Kidney (tissue), 13 donors: ENCODE measurements at regions not wholly inside any gene's neighbourhood (a gene's known extent, or its start where the extent isn't known, plus 50 kb on each side); places are given as distances from the start of the nearest gene placed in this dataset.
"Not testable (repeated sequence)": the region's sequence is repeated elsewhere in the genome, so short reads cannot be mapped to it uniquely, and the experiment has no call there.

Experiments
- DNase-seq, 5 donors: peaks; one replicate each; pipeline ENCODE4 v3.0.0-alpha.2; 2013 to 2020
- FAIRE-seq: peaks from 2 replicates; lab custom pipeline; 2012; peaks lifted over from hg19 to GRCh38; lab: Jason Lieb, UNC
- H3K27ac ChIP-seq, 2 donors: one replicate each; pipeline ENCODE4 v1.7.0; 2013; ENCODE audit warnings: low read depth in 2 of 2, low read length in 2 of 2, inconsistent platforms in 1 of 2
- H3K27me3 ChIP-seq: one replicate; pipeline ENCODE4 v1.7.1; 2013; ENCODE audit warnings: low read length, inconsistent platforms; ENCODE audit not compliant: control insufficient read depth, insufficient read depth
- H3K36me3 ChIP-seq, 3 donors: one replicate each; pipeline versions ENCODE4 v1.7.0 to v1.7.1; 2013; ENCODE audit warnings: low read length in 3 of 3, control low read depth in 1 of 3, inconsistent platforms in 1 of 3; ENCODE audit not compliant: insufficient read depth in 3 of 3, control insufficient read depth in 2 of 3
- H3K4me1 ChIP-seq, 3 donors: one replicate each; pipeline versions ENCODE4 v1.7.0 to v1.7.1; 2013; ENCODE audit warnings: low read length in 3 of 3, inconsistent platforms in 1 of 3, low read depth in 1 of 3; ENCODE audit not compliant: control insufficient read depth in 2 of 3, insufficient read depth in 2 of 3
- H3K4me3 ChIP-seq, 3 donors: one replicate each; pipeline versions ENCODE4 v1.7.0 to v1.8.1; 2013; ENCODE audit warnings: low read length in 3 of 3, control low read depth in 1 of 3, inconsistent platforms in 1 of 3
- H3K9ac ChIP-seq, 3 donors: one replicate each; pipeline versions ENCODE4 v1.7.0 to v1.7.1; 2013; ENCODE audit warnings: low read length in 3 of 3, control low read depth in 1 of 3, inconsistent platforms in 1 of 3
- H3K9me3 ChIP-seq, 3 donors: one replicate each; pipeline versions ENCODE4 v1.7.0 to v1.7.1; 2013; ENCODE audit warnings: low read length in 3 of 3, control low read depth in 1 of 3, inconsistent platforms in 1 of 3; ENCODE audit not compliant: control insufficient read depth in 2 of 3, insufficient read depth in 1 of 3
- intact Hi-C: fragments of 100-400 bp; cut with DNase I; formaldehyde crosslinking; loops from one replicate; pipeline ENCODE4 v1.11.1; 2022
- TF ChIP-seq, protein P1 (sequence below): IDR thresholded peaks from 3 replicates; pipeline ENCODE4 v1.5.1; 2012; ENCODE audit warnings: mild to moderate bottlenecking, moderate library complexity, borderline replicate concordance; ENCODE audit not compliant: insufficient read depth; ENCODE audit errors: extremely low read depth
- donor health status: control.
- donor health status: control.
- donor health status: control.
- donor health status: control.
- donor health status: control.
- donor health status: DM: yes; HTN: yes; CAD: no.
- donor health status: Normal renal cell carcinoma (clear cell type).

DNA sequence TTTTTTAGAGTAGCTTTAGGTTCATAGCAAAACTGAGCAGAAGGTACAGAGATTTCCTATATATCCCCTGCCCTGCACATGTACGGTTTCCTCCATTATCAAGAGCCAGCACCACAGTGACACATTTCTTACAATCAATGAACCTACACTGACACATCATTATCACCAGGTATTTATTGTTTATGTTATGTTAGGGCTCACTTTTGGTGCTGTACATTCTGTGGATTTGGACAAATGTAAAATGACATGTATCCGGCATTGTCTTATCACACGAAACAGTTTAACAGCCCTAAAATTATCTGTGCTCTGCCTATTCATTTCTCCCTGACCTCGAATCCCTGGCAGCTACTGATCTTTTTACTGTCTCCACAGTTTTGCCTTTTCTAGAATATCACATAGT, 93.7 kb upstream of the DPH5 start:
- Histone ChIP-seq H3K36me3 (no peaks in the 10 kb centered on the region), H3K9me3 (no peaks in the 10 kb centered on the region), H3K4me3 (no peak overlapping the region), H3K27ac (no peak overlapping the region), H3K9ac (no peak overlapping the region), H3K27me3 (no peaks in the 10 kb centered on the region), H3K4me1 (no peaks in the 10 kb centered on the region)
- intact Hi-C loops = no loop called here
- TF ChIP-seq, protein P1, sequence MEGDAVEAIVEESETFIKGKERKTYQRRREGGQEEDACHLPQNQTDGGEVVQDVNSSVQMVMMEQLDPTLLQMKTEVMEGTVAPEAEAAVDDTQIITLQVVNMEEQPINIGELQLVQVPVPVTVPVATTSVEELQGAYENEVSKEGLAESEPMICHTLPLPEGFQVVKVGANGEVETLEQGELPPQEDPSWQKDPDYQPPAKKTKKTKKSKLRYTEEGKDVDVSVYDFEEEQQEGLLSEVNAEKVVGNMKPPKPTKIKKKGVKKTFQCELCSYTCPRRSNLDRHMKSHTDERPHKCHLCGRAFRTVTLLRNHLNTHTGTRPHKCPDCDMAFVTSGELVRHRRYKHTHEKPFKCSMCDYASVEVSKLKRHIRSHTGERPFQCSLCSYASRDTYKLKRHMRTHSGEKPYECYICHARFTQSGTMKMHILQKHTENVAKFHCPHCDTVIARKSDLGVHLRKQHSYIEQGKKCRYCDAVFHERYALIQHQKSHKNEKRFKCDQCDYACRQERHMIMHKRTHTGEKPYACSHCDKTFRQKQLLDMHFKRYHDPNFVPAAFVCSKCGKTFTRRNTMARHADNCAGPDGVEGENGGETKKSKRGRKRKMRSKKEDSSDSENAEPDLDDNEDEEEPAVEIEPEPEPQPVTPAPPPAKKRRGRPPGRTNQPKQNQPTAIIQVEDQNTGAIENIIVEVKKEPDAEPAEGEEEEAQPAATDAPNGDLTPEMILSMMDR = no peak
- DNase-seq (no peak), FAIRE-seq (no peak)

DNA sequence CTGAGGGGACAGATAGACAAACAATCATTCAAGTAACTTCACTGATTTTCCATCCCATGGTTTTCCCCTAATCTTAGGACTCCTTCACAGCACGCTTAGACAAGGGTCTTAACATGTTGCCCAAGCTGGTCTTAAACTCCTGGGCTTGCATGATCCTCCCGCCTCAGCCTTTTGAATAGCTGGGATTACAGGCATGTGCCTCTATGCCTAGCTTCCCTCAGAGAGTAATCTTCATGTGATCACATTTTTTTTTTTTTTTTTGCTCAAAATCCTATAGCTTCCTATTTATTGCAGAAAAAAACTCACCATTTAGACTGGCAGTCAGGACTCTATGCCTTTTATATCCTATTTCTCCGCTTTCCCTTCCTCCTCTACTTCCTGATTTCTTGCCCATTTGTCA, 90.4 kb upstream of the DPH5 start:
- H3K9me3 ChIP-seq = no peaks in the 10 kb centered on the region
- intact Hi-C loops = no loop called here
- no peaks in the 10 kb centered on the region for H3K27me3 ChIP-seq
- no peak overlapping the region for H3K27ac ChIP-seq
- TF ChIP-seq, protein P1 = no peak
- DNase-seq (no peak), FAIRE-seq (no peak)
- no peak overlapping the region for H3K9ac ChIP-seq
- no peaks in the 10 kb centered on the region for H3K36me3 ChIP-seq
- no peak overlapping the region for H3K4me3 ChIP-seq
- H3K4me1 ChIP-seq = no peaks in the 10 kb centered on the region

DNA sequence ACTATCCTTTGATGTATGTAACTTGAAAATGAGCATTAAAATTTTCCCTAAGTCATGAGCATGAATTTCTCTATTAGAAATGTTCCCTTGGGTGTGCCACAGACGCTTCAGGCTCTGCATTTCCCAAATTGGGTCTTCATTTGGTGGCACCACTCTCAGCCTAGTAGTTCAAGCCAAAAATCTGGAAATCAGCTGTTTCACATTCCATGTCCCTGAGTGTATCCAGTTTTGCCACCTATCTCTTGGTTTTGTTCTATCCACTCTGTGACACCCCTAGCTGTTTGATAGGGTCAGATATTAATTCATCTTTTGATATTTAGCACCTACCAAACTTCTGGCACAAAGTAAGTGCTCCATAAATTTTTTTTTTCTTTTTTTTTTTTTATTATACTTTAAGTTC, 89.5 kb upstream of the DPH5 start:
- no peak overlapping the region for H3K9ac ChIP-seq
- TF ChIP-seq, protein P1 = no peak
- H3K27ac ChIP-seq = no peak overlapping the region
- no peak for FAIRE-seq
- no peaks in the 10 kb centered on the region for H3K36me3 ChIP-seq
- no peaks in the 10 kb centered on the region for H3K4me1 ChIP-seq
- no peak for DNase-seq
- H3K9me3 ChIP-seq = no peaks in the 10 kb centered on the region
- H3K4me3 ChIP-seq = no peak overlapping the region
- H3K27me3 ChIP-seq = no peaks in the 10 kb centered on the region
- intact Hi-C loops = no loop called here

DNA sequence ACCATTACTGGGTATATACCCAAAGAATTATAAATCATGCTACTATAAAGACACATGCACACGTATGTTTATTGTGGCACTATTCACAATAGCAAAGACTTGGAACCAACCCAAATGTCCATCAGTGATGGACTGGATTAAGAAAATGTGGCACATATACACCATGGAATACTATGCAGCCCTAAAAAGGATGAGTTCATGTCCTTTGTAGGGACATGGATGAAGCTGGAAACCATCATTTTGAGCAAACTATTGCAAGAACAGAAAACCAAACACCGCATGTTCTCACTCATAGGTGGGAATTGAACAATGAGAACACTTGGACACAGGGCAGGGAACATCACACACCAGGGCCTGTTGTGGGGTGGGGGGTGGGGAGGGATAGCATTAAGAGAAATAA, 88.5 kb upstream of the DPH5 start:
- intact Hi-C loops, H3K4me1 ChIP-seq, H3K36me3 ChIP-seq, FAIRE-seq, H3K9me3 ChIP-seq, H3K27me3 ChIP-seq, H3K9ac ChIP-seq, H3K4me3 ChIP-seq, DNase-seq, H3K27ac ChIP-seq: not testable (repeated sequence)
